NCI-H2196 (cell line): ENCODE measurements at regions not wholly inside any gene's neighbourhood (a gene's known extent, or its start where the extent isn't known, plus 50 kb on each side); places are given as distances from the start of the nearest gene placed in this dataset.
"Not testable (repeated sequence)": the region's sequence is repeated elsewhere in the genome, so short reads cannot be mapped to it uniquely, and the experiment has no call there.

Experiments
- DNase-seq: peaks from one replicate; lab custom pipeline; 2025; ENCODE audit not compliant: unreplicated experiment; lab: John Stamatoyannopoulos, UW

DNA sequence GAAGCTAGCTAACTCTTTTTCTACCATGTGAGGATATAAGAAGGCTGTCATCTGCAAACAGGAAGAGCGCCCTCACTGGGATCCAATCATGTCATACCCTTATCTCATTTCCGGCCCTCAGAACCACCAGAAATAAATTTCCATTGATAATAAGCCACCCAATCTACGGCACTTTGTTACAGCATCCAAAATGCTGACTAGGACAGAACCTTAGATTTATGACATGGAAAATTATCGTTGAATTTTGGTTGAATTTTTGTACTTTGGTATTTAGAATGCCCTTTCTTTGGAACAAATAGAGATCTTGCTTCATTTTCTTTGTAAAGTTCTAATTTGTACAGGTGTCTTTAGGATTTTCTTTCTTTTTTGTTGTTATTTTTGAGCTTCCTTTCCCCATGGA, 53.3 kb upstream of the CYLC2 start:
- no peak for DNase-seq

DNA sequence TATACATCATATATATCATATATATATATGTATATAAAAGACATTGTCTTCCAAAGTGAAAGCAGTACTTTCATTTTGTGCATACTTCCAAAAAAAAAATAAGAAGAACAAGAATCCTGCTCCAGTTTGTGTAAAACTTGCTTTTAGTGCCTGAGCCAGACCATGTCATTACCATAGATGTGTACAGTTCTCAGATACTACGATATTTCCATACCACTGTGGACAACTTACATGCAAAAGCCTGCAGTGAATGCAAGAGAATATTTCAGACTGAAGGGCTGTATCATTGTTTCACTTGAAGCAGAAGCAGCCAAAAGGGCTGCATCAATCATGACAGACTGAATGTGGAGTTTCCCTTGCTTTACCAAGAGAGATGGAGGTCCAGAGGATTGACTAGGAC, 72.6 kb upstream of the CYLC2 start:
- no peak for DNase-seq

DNA sequence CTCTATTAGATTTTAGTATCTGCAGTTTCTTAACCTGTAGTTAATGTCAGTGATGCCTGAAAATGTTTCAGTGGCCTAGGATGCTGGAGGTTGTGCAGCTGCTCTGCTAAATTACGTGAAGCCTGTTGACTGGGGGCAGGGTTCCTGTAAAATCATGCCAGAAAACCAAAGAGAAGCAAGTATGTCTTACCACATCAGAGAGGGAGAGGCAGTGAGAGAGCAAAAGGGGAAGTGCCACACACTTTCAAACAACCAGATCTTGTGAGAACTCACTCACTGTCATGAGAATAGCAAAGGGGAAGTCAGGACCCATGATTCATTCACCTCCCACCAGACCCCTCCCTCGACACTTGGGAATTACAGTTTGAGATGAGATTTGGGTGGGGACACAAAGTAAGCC, 83.9 kb upstream of the CYLC2 start:
- no peak for DNase-seq

DNA sequence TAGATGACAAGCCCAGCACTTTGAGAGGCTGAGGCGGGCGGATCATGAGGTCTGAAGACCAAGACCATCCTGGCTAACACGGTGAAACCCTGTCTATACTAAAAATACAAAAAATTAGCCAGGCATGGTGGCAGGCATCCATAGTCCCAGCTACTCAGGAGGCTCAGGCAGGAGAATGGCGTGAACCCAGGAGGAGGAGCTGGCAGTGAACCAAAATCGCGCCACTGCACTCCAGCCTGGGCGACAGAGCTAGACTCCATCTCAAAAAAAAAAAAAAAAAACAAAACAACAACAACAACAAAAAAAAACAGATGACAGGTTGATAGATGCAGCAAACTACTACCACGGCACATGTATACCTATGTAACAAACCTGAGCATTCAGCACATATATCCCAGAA, 89.3 kb upstream of the CYLC2 start:
- not testable (repeated sequence) for DNase-seq

DNA sequence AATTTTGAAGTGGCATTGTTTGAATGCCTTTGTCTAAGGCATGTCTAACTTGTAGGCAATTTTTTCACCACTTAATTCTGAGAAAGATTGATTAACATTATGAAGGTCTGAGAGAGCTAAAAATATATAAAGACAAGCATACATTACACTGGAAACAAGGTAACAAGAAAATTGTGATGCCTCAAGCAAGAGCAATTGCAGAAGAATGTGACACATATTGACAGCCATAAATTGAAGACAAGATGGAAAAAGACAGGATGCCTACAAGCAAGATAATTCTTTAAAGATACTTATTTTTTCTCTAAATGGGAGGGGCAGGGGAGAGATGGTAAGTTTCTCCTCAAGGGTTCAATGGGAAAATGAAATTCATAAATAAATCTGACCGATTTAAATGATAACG, 103.1 kb upstream of the CYLC2 start:
- DNase-seq = no peak

DNA sequence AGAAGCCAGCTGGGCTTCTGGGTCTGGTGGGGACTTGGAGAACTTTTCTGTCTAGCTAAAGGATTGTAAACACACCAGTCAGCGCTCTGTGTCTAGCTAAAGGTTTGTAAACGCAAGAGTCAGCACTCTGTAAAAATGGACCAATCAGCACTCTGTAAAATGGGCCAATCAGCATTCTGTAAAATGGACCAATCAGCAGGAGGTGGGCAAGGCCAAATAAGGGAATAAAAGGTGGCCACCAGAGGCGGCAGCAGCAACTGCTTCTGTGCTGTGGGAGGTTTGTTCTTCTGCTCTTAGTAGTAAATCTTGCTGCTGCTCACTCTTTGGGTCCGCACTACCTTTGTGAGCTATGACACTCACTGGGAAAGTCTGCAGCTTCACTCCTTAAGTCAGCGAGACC, 106.4 kb upstream of the CYLC2 start:
- not testable (repeated sequence) for DNase-seq

DNA sequence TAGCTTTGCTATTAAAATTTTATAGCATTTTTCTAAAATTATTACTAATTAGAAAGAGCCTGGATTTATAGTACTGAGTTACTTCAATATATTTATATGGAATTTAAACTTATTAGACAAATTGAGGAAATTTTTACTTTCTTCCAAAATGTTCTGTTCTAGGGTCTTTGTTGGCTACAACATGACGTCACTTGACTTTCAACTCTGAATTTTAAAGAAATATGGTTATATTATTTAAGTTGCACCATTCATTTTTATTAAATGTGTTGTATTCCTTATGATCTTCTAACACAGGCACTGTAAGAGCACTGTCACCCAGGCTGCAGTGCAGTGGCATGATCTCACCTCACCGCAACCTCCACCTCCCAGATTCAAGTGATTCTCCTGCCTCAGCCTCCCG, 119.4 kb upstream of the CYLC2 start:
- no peak for DNase-seq

DNA sequence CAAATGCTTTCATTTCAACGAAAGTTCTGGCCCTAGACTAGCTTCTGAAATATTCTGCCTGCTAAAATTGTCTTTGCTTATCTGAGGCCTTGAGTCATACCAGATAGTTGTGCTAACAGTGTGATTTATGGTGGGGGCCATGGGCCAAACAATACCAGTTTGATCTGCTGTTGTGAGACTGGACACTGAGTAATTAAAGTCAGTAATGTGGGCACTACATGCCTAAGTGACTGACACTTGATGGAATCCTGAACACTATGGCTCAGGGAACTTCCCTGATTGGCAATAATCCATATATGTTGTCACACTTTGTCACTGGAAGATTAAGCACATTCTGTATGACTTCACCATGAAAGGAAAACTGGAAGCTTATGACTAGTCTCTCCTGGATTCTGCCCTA, 127.6 kb upstream of the CYLC2 start:
- DNase-seq = no peak

DNA sequence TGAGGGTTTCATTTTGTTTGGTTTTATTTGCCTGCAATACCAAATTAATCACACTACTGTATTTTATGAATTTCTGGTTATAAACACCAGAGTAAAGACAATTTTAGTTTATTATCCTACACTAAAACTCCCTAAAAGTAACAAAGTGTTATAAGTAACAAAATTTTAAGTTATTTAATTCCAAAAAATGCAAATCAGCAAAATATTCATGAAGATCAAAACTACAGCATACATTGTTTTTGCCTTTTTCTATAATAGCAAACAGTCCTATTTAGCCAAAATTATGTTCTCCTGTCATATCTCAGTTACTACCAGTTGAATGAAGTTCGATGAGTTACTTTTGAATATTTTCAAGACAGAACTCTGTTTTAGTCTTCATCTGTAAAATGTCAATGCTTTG, 132.7 kb upstream of the CYLC2 start:
- no peak for DNase-seq

DNA sequence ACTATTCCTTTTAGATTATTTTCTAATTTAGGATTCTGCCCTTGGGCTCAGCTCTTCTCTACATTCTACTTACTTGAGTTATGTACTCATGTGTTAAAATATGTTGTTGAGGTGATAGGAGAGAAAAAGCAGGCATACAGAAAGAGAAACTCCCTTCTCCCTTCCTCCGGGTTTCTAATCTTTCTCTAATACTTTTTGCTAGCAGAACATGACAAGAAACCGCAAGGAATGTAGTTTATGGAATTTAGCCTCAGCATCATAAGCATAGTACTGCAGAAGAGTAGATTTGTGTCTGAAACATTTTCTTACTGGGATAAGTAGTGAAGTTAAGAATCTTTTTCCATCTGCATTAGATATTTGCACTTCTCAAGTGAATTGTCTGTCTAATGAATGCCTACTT, 139.5 kb upstream of the CYLC2 start:
- DNase-seq = no peak

DNA sequence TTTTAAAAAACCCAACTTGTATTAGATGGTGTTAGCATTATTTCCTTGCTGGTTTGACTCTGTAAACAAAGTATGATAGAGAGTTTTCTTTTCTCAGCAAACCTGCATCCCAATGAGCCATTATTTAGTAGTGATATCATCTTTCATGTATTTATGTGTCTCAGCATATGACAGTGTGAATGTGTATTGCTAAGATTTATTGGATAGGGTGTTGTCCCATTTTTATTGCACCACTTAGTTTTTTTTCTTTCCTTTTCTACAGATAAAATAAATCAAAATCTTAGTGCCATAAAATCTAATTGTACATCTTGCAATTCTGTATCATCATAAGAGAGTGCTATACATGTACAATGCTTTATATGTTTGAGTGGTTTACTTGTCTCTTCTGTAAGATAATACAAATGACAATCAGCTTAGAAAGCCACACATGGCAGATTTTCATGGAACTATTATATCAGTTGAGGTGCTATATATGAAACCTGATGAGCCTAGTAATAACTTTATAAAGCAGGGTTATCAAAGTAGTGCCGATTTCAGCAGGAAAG, 149.2 kb upstream of the CYLC2 start:
- no peak for DNase-seq

DNA sequence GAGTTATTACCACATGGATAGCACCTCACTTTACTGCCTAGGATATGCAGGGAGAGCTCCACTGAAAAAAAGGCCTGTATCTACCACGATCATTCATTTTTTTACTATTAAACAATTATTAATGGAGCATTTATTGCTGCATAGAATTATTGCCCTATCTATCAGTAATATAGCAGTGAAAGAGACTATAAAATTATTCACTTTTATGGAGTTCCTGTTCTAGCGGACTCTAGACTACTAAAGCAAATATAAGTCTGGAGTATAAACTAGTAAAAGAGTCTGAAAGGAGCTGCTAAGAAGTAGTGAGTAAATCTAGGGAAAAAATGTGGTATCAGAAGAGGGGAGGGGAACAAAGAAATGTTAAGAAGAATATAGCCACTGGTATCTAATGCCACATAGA, 150.4 kb upstream of the CYLC2 start:
- DNase-seq = no peak

DNA sequence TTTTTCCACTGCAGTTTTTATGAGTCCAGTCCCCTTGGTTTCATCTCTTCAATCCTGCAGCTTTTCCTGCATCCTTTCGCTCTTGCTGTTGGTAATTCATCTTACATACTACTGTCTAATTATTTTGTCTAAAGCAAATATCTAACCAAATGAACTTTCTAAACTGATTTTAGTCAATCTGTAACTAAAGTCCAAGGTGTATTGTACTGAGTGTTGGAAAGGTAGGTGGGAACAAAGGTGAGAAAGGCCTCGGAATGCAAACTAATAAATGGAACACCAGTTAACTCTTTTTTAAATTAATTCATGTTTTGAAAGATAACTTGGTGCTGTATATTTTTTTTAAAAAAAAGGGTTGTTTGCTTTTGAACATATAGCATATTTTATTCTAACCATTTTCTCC, 152.7 kb upstream of the CYLC2 start:
- no peak for DNase-seq

DNA sequence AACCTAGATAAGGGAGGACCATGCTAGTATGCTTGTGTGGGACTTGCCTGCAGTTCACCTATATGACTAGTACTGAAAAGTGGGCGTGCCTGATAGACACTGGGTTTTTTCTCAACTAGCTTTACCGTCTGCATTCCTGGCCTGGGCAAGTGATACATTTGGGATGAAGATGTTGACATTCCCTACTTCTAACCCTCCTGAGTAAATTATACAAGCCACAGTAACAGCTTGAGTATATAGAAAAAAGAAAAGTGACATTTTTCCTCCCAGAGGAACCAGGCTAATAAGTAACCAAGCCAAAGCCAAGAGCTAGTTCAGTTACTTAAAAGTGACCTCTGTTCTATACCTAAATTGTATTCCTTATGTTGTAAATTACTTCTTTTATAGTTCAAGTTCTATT, 153.8 kb upstream of the CYLC2 start:
- DNase-seq = no peak

DNA sequence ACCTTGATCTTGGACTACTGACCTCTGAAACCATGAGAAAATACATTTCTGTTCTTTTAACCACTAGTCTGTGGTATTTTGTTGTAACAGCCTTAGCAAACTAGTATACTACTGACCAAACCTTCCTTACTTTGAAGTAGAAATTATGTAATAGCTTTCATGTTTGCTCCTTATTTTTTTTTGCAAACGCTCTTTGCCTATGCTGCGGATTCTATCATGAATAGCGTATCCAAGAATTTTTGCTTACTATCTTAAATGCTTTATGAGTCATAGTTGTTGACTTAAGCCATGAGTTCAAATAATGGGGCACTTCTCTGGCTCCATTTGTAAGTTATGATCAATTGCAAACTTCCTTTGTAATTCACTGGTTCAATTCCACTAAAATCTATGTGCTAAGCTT, 154.8 kb upstream of the CYLC2 start:
- DNase-seq = no peak

DNA sequence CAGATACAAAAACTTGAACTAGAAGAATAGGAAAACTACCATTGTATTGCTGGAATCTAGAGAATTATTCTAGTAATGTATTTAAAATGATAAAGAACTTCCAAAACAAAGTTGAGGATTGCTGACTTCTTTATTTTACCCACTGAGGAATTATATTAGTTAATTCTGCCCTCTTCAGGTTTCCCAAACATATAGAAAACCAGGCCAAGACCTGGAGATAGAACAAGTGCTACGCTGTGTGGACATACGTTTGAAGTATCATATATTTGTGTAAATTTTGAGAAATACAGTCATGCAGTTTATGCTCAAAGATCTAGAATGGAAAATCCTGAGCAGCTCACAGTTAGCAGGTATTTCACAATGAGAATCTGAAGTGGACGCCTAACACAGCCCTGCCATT, 162.3 kb upstream of the CYLC2 start:
- no peak for DNase-seq

DNA sequence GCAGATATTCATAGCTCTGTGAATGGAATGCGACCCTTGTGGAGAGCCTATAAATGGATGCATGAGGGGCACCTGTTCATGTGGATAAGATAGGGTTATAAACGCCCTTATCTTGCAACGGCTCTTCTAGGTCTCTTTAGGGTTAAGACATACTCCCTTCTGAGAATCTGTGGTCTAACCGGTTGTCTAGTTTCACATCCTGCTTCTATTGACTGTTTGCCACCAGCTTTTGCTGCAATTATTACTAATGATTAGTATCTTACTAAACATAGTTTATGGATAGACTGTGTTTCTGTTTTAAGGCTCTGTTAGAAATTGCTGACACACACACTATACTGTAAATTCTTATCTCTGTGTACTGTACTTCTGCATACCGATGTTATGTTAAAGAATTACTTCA, 198.9 kb upstream of the CYLC2 start:
- no peak for DNase-seq

DNA sequence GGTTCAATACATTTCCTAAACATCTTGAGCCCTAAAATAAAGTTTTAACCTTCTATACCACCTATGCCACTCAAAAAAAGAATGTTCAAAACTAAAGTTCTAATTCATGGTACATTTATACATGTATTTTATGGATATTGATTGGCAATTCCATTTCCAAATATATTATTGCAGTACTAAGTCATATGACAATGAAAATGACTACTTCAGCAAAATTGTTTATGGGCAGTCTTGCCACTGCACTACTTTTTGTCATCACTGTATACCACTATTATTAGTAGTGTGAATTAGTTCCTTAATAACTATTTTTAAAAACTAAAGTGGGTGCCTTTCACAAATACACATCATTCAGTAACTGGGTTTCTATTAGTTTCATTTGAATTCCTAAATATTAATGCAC, 199.6 kb upstream of the CYLC2 start:
- no peak for DNase-seq

DNA sequence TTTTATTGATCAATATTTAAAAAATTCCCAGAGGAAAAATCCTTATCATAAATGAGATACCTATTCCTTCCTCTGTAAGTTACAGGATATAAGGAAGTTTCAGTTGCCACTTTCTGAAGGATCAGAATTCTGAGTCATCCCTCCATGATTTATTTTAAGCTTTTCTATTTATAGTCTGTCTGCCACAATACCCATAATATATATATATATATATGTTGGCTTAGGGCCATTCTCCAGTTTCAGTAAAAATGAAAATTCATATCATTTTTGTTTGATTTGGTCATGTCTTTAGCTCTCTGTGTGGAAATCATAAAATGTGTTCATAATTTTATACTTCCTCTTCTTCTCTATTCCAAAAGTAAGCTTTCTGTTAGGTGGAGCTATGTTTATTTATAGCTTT, 215.8 kb upstream of the CYLC2 start:
- DNase-seq = no peak

DNA sequence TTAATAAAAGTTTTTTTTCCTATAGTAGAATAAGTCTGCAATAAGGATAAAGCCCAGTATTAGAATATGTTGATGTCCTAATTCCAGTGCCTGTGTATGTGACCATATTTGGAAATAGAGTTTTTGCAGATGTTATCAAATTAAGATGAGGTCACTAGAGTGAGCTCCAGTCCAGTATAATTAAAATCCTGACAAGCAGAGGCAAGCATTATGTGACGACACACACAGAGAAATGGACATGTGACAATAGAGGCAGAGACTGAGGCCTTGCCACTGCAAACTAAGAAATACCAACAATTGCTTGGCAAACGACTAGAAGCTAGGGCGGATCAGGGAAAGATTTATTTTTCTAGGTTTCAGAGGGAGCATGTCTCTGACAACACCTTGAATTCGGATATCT, 216.4 kb upstream of the CYLC2 start:
- no peak for DNase-seq

DNA sequence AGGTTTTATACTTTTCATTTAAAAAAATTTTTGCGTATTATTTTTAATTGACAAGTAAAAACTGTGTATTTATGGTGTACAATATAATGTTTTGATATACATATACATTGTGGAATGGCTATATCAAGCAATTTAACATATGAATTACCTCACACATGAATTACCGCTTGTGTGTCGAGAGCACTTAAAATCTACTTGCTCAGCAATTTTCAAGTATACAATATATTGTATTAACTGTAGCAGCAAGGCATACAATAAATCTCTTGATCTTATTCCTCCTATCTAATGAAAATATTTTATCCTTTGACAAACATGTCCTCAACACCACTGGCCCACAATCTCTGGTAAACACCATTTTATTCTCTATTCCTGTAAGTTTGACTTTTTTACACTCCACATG, 224.4 kb upstream of the CYLC2 start:
- DNase-seq = no peak

DNA sequence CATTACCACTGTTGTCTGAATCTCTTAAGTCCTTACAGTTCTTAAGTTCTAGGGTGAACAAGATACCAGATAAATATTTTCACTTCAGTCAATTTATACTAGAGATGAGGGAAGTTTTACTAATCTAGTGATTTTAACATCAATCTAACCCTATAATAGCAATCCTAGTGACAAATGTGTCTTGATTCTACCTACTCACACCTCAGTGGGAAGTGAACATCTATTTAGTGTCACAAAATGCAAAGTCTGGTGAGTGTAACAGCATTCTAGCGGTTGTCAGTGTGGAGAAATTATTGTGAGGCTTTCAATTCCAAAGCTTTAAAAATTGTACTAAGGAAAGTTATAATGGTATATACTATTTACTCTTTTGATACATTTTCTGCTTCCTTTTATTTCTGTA, 225.8 kb upstream of the CYLC2 start:
- DNase-seq = no peak

DNA sequence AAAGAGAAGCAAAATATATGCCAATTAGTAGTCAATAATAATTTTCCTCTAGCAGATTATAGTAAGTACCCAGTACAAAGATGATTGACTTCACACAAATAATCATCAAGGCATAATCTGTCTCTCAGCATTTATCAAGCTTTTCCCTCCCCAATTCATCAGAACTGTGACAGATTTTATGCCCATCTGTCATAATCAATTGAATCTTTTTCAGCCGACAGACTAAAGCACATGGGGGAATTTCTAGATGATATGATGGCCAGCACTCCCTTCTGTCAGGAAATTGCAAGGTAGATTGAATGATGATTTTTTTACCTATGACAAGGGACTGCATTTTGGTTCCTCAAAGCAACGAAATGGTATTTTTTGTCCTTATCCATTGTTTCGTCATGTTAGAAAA, 227.1 kb upstream of the CYLC2 start:
- no peak for DNase-seq

DNA sequence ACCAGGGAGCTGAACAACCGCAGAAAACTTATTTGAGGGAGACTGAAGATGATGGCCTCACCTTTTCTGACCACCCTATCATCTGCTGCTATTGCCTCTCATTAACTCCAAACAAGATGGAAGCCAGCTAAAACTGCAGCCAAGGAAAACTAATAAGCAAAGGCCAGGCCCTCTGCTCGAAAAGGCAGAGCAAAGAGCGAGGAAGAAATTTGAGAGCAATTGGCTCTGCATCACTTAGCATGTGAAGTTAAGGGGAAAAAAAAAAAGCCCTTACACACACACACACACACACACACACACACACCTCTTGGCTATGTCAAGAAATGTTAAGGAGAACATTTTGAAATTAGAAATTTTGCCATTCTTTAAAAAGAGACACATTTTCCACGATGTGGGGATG, 228.1 kb upstream of the CYLC2 start:
- no peak for DNase-seq
